GM12891 (cell line): ENCODE measurements at regions not wholly inside any gene's neighbourhood (a gene's known extent, or its start where the extent isn't known, plus 50 kb on each side); places are given as distances from the start of the nearest gene placed in this dataset.
A peak's percentile ranks its signal among the peaks of the same experiment; 100 is the strongest.
"Not testable (repeated sequence)": the region's sequence is repeated elsewhere in the genome, so short reads cannot be mapped to it uniquely, and the experiment has no call there.

Experiments used
- DNase-seq: peaks from one replicate; pipeline ENCODE4 v3.0.0; 2011; ENCODE audit warnings: low spot score; ENCODE audit not compliant: insufficient read length
- FAIRE-seq: peaks from 2 replicates; lab custom pipeline; 2011; peaks lifted over from hg19 to GRCh38; lab: Jason Lieb, UNC

GRCh38 chr15:85196697-85197096, 183.7 kb upstream of the AKAP13 start:
- FAIRE-seq, DNase-seq: not testable (repeated sequence)

GRCh38 chr15:85197582-85197981, 182.8 kb upstream of the AKAP13 start:
- DNase-seq, FAIRE-seq: not testable (repeated sequence)

- not testable (repeated sequence) for DNase-seq, FAIRE-seq
Observed at GRCh38 chr15:85198432-85198831, 182.0 kb upstream of the AKAP13 start.

GRCh38 chr15:85200215-85200614, 180.2 kb upstream of the AKAP13 start:
- not testable (repeated sequence) for DNase-seq, FAIRE-seq

GRCh38 chr15:85201118-85201793, 179.1 kb upstream of the AKAP13 start:
- DNase-seq, FAIRE-seq: not testable (repeated sequence)

GRCh38 chr15:85204481-85204880, 175.9 kb upstream of the AKAP13 start:
- not testable (repeated sequence) for DNase-seq, FAIRE-seq

GRCh38 chr15:85233791-85234325, 146.5 kb upstream of the AKAP13 start:
- not testable (repeated sequence) for FAIRE-seq, DNase-seq

- FAIRE-seq, DNase-seq: not testable (repeated sequence)
Observed at GRCh38 chr15:85234450-85235196, 145.8 kb upstream of the AKAP13 start.

GRCh38 chr15:85244056-85244455, 136.3 kb upstream of the AKAP13 start:
- DNase-seq, FAIRE-seq: not testable (repeated sequence)

- not testable (repeated sequence) for DNase-seq, FAIRE-seq
Observed at GRCh38 chr15:85250938-85251542, 129.4 kb upstream of the AKAP13 start.

GRCh38 chr15:85253196-85253915, 127.0 kb upstream of the AKAP13 start:
- DNase-seq: not testable (repeated sequence)
- FAIRE-seq: peak; percentile 41

GRCh38 chr15:85254961-85255360, 125.4 kb upstream of the AKAP13 start:
- not testable (repeated sequence) for FAIRE-seq, DNase-seq

- not testable (repeated sequence) for FAIRE-seq, DNase-seq
Observed at GRCh38 chr15:85255502-85255901, 124.9 kb upstream of the AKAP13 start.

GRCh38 chr15:85256009-85256997, 124.1 kb upstream of the AKAP13 start:
- DNase-seq, FAIRE-seq: not testable (repeated sequence)

GRCh38 chr15:85258062-85258445, 122.3 kb upstream of the AKAP13 start:
- FAIRE-seq: not testable (repeated sequence)

GRCh38 chr15:85258559-85259209, 121.7 kb upstream of the AKAP13 start:
- FAIRE-seq, DNase-seq: not testable (repeated sequence)

More at GRCh38 chr15:85258062-85258445, 122.3 kb upstream of the AKAP13 start:
- DNase-seq: not testable (repeated sequence)

- not testable (repeated sequence) for FAIRE-seq
Observed at GRCh38 chr15:85260526-85260925, 119.9 kb upstream of the AKAP13 start.

More at GRCh38 chr15:85260526-85260925, 119.9 kb upstream of the AKAP13 start:
- DNase-seq: not testable (repeated sequence)
